K562 (cell line): ENCODE measurements at regions not wholly inside any gene's neighbourhood (a gene's known extent, or its start where the extent isn't known, plus 50 kb on each side); places are given as distances from the start of the nearest gene placed in this dataset.

Source experiments
- MIER1 ChIP-seq: fragments of 450-650 bp; IDR thresholded peaks from 2 replicates; pipeline ENCODE4 v1.6.1; 2016; ENCODE audit warnings: antibody characterized with exemption, mild to moderate bottlenecking, low read depth
- NRF1 ChIP-seq, 2 experiments: fragments of 450-650 bp; IDR thresholded peaks in 1 of 2; conservative IDR thresholded peaks in 1 of 2; 2 replicates each; pipeline ENCODE4 v1.6.1; 2014; ENCODE audit warnings: mild to moderate bottlenecking in 2 of 2
- NUFIP1 ChIP-seq: fragments of 450-650 bp; IDR thresholded peaks from 2 replicates; pipeline ENCODE4 v1.6.1; 2018; ENCODE audit not compliant: partially characterized antibody
- PHB ChIP-seq: fragments of 250-450 bp; sonication (Bioruptor Pico); IDR thresholded peaks from 2 replicates; pipeline ENCODE4 v1.5.0; 2021
- PML ChIP-seq: IDR thresholded peaks from 2 replicates; pipeline ENCODE4 v1.6.1; 2012; ENCODE audit warnings: low read length, inconsistent platforms
- POLR2A ChIP-seq: fragments of 450-650 bp; conservative IDR thresholded peaks from 2 replicates; pipeline ENCODE4 v1.6.1; 2016
- POLR2AphosphoS5 ChIP-seq: IDR thresholded peaks from 2 replicates; pipeline ENCODE4 v1.6.1; 2011; ENCODE audit warnings: mild to moderate bottlenecking, low read depth, low read length, moderate library complexity; ENCODE audit not compliant: control insufficient read depth, insufficient read depth
- RCOR1 ChIP-seq, 2 experiments: IDR thresholded peaks; 2 replicates each; pipeline ENCODE4 v1.6.1; 2012; ENCODE audit warnings: low read depth in 2 of 2, low read length in 2 of 2, borderline replicate concordance in 1 of 2, improper control_type of control experiment in 1 of 2
- SMAD4 ChIP-seq: fragments of 250-450 bp; sonication (Bioruptor Pico); conservative IDR thresholded peaks from 2 replicates; pipeline ENCODE4 v1.8.0; 2021; ENCODE audit warnings: inconsistent platforms, mild to moderate bottlenecking, moderate library complexity
- SMARCC2 ChIP-seq: fragments of 450-650 bp; IDR thresholded peaks from 2 replicates; pipeline ENCODE4 v1.6.1; 2017; ENCODE audit warnings: antibody characterized with exemption, moderate library complexity, mild to moderate bottlenecking, low read depth
- TAF9B ChIP-seq: fragments of 450-650 bp; IDR thresholded peaks from 2 replicates; pipeline ENCODE4 v1.6.1; 2018; ENCODE audit warnings: mild to moderate bottlenecking; ENCODE audit not compliant: partially characterized antibody
- TFAP4 ChIP-seq: sonication (generic); formaldehyde crosslinking; IDR thresholded peaks from 2 replicates; pipeline ENCODE4 v1.8.0; 2022; ENCODE audit warnings: missing genetic modification reagents, mild to moderate bottlenecking, moderate library complexity, borderline replicate concordance
- ZBTB7A ChIP-seq: IDR thresholded peaks from 2 replicates; pipeline ENCODE4 v1.6.1; 2011; ENCODE audit warnings: low read depth, mild to moderate bottlenecking, low read length, moderate library complexity, borderline replicate concordance; ENCODE audit not compliant: control insufficient read depth
- ZFX ChIP-seq: sonication (generic); formaldehyde crosslinking; IDR thresholded peaks from 2 replicates; pipeline ENCODE4 v1.8.0; 2022; ENCODE audit warnings: mild to moderate bottlenecking, missing genetic modification reagents, moderate library complexity
- ZNF24 ChIP-seq: fragments of 450-650 bp; IDR thresholded peaks from 2 replicates; pipeline ENCODE4 v1.6.1; 2016
- ZNF274 ChIP-seq: IDR thresholded peaks from 2 replicates; pipeline ENCODE4 v1.6.1; 2011; ENCODE audit warnings: low read depth, mild to moderate bottlenecking, low read length, moderate library complexity, borderline replicate concordance
- ZNF696 ChIP-seq: fragments of 250-450 bp; sonication (Bioruptor Pico); conservative IDR thresholded peaks from 2 replicates; pipeline ENCODE4 v1.4.0; 2020; ENCODE audit warnings: mild to moderate bottlenecking, moderate library complexity
- TF ChIP-seq, protein P1 (sequence below), 2 experiments: fragments of 450-650 bp in 1 of 2; sonication (generic) in 1 of 2; formaldehyde crosslinking in 1 of 2; IDR thresholded peaks; 2 replicates each; pipeline versions ENCODE4 v1.7.1 to v1.9.0; 2016 to 2022; ENCODE audit warnings: inconsistent platforms in 1 of 2, mild to moderate bottlenecking in 1 of 2, missing genetic modification reagents in 1 of 2

GRCh38 chr5:54738118-54738972 is 220.8 kb downstream of the SNX18 start (continued):
- peak; percentile 37; the same call in 1 of the 2 replicates for TF ChIP-seq TFAP4 (CRISPR knock-in tag)
- TF ChIP-seq MIER1 = peak; percentile 44; the same call in 1 of the 2 replicates
- TF ChIP-seq TAF9B = peak; percentile 50
- peak; percentile 70; the same call in 1 of the 2 replicates for TF ChIP-seq POLR2AphosphoS5
- TF ChIP-seq SMAD4 (CRISPR knock-in tag) = peak; percentile 52
- TF ChIP-seq SMARCC2 = peak; percentile 38; the same call in 1 of the 2 replicates
- TF ChIP-seq ZFX = no peak
- no peak for TF ChIP-seq ZNF274
- peak; percentile 80 for TF ChIP-seq ZNF24
- TF ChIP-seq, protein P1, sequence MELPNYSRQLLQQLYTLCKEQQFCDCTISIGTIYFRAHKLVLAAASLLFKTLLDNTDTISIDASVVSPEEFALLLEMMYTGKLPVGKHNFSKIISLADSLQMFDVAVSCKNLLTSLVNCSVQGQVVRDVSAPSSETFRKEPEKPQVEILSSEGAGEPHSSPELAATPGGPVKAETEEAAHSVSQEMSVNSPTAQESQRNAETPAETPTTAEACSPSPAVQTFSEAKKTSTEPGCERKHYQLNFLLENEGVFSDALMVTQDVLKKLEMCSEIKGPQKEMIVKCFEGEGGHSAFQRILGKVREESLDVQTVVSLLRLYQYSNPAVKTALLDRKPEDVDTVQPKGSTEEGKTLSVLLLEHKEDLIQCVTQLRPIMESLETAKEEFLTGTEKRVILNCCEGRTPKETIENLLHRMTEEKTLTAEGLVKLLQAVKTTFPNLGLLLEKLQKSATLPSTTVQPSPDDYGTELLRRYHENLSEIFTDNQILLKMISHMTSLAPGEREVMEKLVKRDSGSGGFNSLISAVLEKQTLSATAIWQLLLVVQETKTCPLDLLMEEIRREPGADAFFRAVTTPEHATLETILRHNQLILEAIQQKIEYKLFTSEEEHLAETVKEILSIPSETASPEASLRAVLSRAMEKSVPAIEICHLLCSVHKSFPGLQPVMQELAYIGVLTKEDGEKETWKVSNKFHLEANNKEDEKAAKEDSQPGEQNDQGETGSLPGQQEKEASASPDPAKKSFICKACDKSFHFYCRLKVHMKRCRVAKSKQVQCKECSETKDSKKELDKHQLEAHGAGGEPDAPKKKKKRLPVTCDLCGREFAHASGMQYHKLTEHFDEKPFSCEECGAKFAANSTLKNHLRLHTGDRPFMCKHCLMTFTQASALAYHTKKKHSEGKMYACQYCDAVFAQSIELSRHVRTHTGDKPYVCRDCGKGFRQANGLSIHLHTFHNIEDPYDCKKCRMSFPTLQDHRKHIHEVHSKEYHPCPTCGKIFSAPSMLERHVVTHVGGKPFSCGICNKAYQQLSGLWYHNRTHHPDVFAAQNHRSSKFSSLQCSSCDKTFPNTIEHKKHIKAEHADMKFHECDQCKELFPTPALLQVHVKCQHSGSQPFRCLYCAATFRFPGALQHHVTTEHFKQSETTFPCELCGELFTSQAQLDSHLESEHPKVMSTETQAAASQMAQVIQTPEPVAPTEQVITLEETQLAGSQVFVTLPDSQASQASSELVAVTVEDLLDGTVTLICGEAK (IDR thresholded peaks at IDR 0.05) = peak; percentile 31; the same call in 1 of the 2 replicates
- TF ChIP-seq, protein P1 (CRISPR knock-in tag; IDR thresholded peaks at IDR 0.05) = no peak
- TF ChIP-seq PML = 0 out of 2 replicates have a peak, but pooled peaks have one; percentile 16
- peak in 1 of 2 experiments; percentile 86; a peak in 2 of 4 replicates for TF ChIP-seq RCOR1 (IDR thresholded peaks at IDR 0.05; ENCODE audit: borderline replicate concordance in 1 of 2, low read depth in 2 of 2, low read length in 2 of 2)
- TF ChIP-seq PHB (CRISPR knock-in tag) = no peak
- TF ChIP-seq NUFIP1 = peak; percentile 29
- TF ChIP-seq NRF1 (conservative IDR thresholded peaks at IDR 0.05 in 1 of 2, IDR thresholded peaks at IDR 0.05 in 1 of 2) = peak in 1 of 2 experiments; percentile 28; a peak in 1 of 4 replicates
- TF ChIP-seq POLR2A = peak; percentile 80
- no peak for TF ChIP-seq ZBTB7A
- TF ChIP-seq ZNF696 (CRISPR knock-in tag) = no peak
